ENCODE measurements at regions not wholly inside any gene's neighbourhood (a gene's known extent, or its start where the extent isn't known, plus 50 kb on each side); places are given as distances from the start of the nearest gene placed in this dataset.
"Not testable (repeated sequence)": the region's sequence is repeated elsewhere in the genome, so short reads cannot be mapped to it uniquely, and the experiment has no call there.

- H3K27me3 ChIP-seq = 0 out of 2 replicates have a peak, but pooled peaks cover 2% of the 10 kb centered on the region
- no peak overlapping the region for H3K27ac ChIP-seq
- H3K4me3 ChIP-seq = no peak overlapping the region
- H3K4me1 ChIP-seq = no peaks in the 10 kb centered on the region
- H3K36me3 ChIP-seq = no peaks in the 10 kb centered on the region
- H3K9me3 ChIP-seq (replicated peaks) = no peaks in the 10 kb centered on the region
- no peak for DNase-seq
These were observed 1289.3 kb downstream of the HACE1 start for GRCh38 chr6:103570431-103570830.

- no peak overlapping the region for H3K27ac ChIP-seq
- no peaks in the 10 kb centered on the region for H3K36me3 ChIP-seq
- no peaks in the 10 kb centered on the region for H3K9me3 ChIP-seq (replicated peaks)
- no peak for DNase-seq
- no peak overlapping the region for H3K4me3 ChIP-seq
- H3K27me3 ChIP-seq = no peaks in the 10 kb centered on the region
- no peaks in the 10 kb centered on the region for H3K4me1 ChIP-seq
These were observed 1304.8 kb downstream of the HACE1 start for GRCh38 chr6:103554911-103555310.

DNA sequence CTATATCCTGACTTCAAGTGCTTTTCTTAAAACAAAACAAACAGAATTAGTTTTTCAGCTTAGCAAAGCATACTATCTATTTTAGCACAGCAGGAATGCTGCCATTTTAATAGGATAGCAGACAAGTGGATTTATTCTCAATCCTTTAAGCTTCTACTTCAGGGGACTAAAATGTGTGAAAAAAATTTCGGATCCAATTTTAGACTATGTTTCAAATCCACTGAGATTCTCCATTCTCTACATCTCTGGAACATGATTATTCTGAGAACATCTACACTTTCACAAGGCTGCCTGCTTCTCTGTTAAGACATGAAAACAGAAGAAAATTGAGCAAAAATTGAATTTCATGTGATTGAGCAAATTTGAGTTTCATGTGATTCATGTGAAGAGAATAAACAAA lies 1321.3 kb downstream of the HACE1 start:
- H3K36me3 ChIP-seq = no peaks in the 10 kb centered on the region
- DNase-seq = no peak
- H3K27me3 ChIP-seq = no peaks in the 10 kb centered on the region
- H3K4me1 ChIP-seq = no peaks in the 10 kb centered on the region
- H3K4me3 ChIP-seq = no peak overlapping the region
- H3K9me3 ChIP-seq (replicated peaks) = no peaks in the 10 kb centered on the region
- no peak overlapping the region for H3K27ac ChIP-seq

DNA sequence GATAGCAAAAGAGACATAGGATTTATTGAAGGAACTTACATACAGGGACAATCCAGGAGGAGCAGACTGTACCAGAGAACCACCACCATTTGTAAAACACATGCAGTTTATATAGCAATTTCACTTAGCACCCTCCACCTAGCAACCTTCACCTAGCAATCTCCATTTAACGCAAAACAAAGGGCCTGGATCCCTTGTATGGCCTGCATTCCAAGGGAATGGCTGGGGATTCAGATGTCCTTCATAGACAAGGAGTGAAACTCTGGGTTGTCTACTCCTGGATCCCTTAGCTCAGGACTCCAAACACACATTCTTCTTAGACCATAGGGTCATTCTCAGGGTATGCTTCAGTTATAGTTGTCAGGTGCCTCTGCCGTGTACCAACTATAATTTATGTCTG lies 1324.9 kb downstream of the HACE1 start:
- Histone ChIP-seq H3K9me3 (replicated peaks) (no peaks in the 10 kb centered on the region), H3K36me3 (no peaks in the 10 kb centered on the region), H3K4me3 (no peak overlapping the region), H3K4me1 (no peaks in the 10 kb centered on the region), H3K27ac (no peak overlapping the region), H3K27me3 (no peaks in the 10 kb centered on the region)
- no peak for DNase-seq

DNA sequence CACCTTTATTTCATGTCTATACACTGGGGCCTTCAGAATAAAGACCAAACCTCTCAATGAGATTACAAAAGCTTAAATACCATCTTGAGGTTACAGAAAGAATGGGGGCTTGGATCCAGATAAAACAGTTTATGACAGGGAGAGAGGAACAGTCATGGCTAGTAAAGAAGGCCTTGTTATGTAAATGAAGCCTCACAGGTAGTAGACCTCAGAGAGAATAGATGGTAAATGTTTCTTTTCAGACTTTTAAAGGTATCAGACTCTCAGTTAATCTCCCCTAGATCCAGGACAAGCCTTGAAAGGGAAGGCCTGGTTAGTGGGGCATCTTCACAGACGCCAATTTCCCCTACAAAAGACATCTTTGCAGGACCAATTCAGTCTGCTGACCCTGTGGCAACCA lies 1325.6 kb downstream of the HACE1 start:
- no peak overlapping the region for H3K27ac ChIP-seq
- H3K27me3 ChIP-seq = no peaks in the 10 kb centered on the region
- no peaks in the 10 kb centered on the region for H3K36me3 ChIP-seq
- no peaks in the 10 kb centered on the region for H3K4me1 ChIP-seq
- DNase-seq = no peak
- H3K9me3 ChIP-seq (replicated peaks) = no peaks in the 10 kb centered on the region
- H3K4me3 ChIP-seq = no peak overlapping the region

- H3K36me3 ChIP-seq = no peaks in the 10 kb centered on the region
- H3K9me3 ChIP-seq (replicated peaks) = no peaks in the 10 kb centered on the region
- no peak overlapping the region for H3K4me3 ChIP-seq
- H3K4me1 ChIP-seq = no peaks in the 10 kb centered on the region
- H3K27me3 ChIP-seq = no peaks in the 10 kb centered on the region
- no peak for DNase-seq
- H3K27ac ChIP-seq = no peak overlapping the region
These were observed 1337.7 kb downstream of the HACE1 start for GRCh38 chr6:103522045-103522444.

GRCh38 chr6:103516336-103516735 lies 1343.4 kb downstream of the HACE1 start:
- H3K36me3 ChIP-seq = no peaks in the 10 kb centered on the region
- H3K9me3 ChIP-seq (replicated peaks) = no peaks in the 10 kb centered on the region
- no peak overlapping the region for H3K27ac ChIP-seq
- H3K27me3 ChIP-seq = no peaks in the 10 kb centered on the region
- no peak for DNase-seq
- H3K4me3 ChIP-seq = no peak overlapping the region
- H3K4me1 ChIP-seq = no peaks in the 10 kb centered on the region

- H3K27ac ChIP-seq = no peak overlapping the region
- no peaks in the 10 kb centered on the region for H3K9me3 ChIP-seq (replicated peaks)
- H3K27me3 ChIP-seq = no peaks in the 10 kb centered on the region; the same call in 1 of the 2 replicates
- H3K4me1 ChIP-seq = no peaks in the 10 kb centered on the region
- no peak for DNase-seq
- no peaks in the 10 kb centered on the region; the same call in 1 of the 2 replicates for H3K36me3 ChIP-seq
- no peak overlapping the region for H3K4me3 ChIP-seq
These were observed 1352.7 kb downstream of the HACE1 start for GRCh38 chr6:103507052-103507451.

GRCh38 chr6:103505155-103505518 lies 1354.6 kb downstream of the HACE1 start:
- H3K36me3 ChIP-seq = no peaks in the 10 kb centered on the region; the same call in 1 of the 2 replicates
- H3K4me1 ChIP-seq = no peaks in the 10 kb centered on the region
- no peak for DNase-seq
- no peak overlapping the region for H3K27ac ChIP-seq
- H3K9me3 ChIP-seq (replicated peaks) = no peaks in the 10 kb centered on the region
- H3K27me3 ChIP-seq = no peaks in the 10 kb centered on the region; the same call in 1 of the 2 replicates
- no peak overlapping the region for H3K4me3 ChIP-seq

DNA sequence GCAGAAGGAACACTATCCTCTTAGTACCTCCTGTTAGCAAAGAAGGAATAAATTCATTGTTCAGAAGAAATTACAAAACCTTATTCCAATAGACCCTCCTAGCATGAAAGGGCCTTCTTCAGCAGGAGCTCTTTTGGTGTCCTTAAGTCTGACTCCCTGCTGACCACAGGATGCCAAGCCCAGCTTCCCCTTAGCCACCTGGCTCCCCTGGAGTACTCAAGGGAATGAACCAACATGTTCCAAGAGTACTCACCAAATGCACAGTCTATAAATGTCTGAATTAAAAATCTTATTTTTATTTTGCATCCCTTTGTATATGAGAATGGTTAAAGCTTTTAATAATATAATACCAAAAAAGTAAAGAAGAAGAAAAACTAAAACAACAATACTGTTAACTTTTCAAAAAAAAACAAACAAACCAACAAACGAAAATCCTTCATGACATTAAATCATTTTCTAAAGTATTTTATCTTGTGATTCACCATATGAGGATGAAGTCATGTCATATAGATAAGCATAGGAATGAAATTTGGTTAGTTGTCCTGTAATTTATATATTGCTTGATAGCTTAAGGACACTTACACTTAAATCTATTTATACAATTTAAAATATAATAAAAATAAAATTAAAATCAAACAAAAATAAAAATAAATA lies 1355.1 kb downstream of the HACE1 start:
- H3K4me3 ChIP-seq = no peak overlapping the region
- H3K36me3 ChIP-seq = no peaks in the 10 kb centered on the region; the same call in 1 of the 2 replicates
- no peaks in the 10 kb centered on the region for H3K4me1 ChIP-seq

DNA sequence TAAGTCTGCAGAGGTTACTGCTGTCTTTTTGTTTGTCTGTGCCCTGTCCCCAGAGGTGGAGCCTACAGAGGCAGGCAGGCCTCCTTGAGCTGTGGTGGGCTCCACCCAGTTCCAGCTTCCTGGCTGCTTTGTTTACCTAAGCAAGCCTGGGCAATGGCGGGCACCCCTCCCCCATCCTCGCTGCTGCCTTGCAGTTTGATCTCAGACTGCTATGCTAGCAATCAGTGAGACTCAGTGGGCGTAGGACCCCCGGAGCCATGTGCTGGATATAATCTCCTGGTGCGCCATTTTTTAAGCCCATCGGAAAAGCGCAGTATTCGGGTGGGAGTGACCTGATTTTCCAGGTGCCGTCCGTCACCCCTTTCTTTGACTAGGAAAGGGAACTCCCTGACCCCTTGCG lies 1363.1 kb downstream of the HACE1 start:
- peak in 1 of 2 experiments; percentile 2 for DNase-seq
- H3K27me3 ChIP-seq; H3K27ac ChIP-seq; H3K4me1 ChIP-seq; H3K4me3 ChIP-seq; H3K9me3 ChIP-seq (replicated peaks); H3K36me3 ChIP-seq: not testable (repeated sequence)

More for the DNA sequence above, 1355.1 kb downstream of the HACE1 start:
- Histone ChIP-seq H3K9me3 (replicated peaks) (no peaks in the 10 kb centered on the region), H3K27ac (no peak overlapping the region), H3K27me3 (no peaks in the 10 kb centered on the region; the same call in 1 of the 2 replicates)
- DNase-seq = peak in 1 of 2 experiments; percentile 1

DNA sequence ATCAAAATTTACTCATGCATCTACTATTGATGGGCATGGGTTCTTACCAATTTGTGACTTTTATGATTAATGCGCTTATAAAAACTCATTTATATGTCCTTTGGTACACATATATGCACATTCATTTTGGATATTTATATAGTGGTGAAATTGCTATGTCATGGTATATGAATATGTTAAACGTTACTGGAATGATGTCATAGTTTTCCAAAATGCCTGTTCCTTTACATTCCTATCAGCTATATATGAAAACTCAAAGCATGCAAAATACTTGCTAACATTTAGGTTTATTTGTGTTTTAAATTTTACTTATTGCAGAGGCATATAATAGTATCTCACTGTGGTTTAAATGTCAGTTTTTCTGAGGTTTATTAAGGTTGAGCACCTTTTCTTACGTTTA lies 1403.1 kb downstream of the HACE1 start:
- no peak overlapping the region for H3K27ac ChIP-seq
- DNase-seq = no peak
- H3K4me3 ChIP-seq = no peak overlapping the region
- H3K36me3 ChIP-seq = no peaks in the 10 kb centered on the region
- H3K9me3 ChIP-seq (replicated peaks) = no peaks in the 10 kb centered on the region
- H3K27me3 ChIP-seq = no peaks in the 10 kb centered on the region
- no peaks in the 10 kb centered on the region for H3K4me1 ChIP-seq

DNA sequence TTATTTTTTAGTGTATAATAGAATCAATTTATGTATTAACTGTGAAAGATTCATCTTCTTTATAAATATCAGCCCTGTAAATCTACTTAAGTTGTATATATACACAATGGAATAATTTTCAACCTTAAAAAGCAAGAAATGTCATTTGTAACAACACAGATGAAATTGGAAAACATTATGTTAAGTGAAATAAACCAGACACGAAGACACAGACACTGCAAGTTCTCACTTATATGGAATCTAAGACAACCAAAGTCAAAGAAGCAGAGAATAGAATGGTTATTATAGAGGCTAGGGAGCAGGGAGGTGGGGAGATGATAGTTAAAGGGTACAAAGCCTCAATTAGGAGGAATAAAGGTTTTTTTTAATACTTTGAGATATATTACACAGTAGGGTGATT lies 1404.4 kb downstream of the HACE1 start:
- no peaks in the 10 kb centered on the region for H3K27me3 ChIP-seq
- no peak for DNase-seq
- no peak overlapping the region for H3K4me3 ChIP-seq
- H3K4me1 ChIP-seq = no peaks in the 10 kb centered on the region
- no peaks in the 10 kb centered on the region for H3K9me3 ChIP-seq (replicated peaks)
- no peak overlapping the region for H3K27ac ChIP-seq
- H3K36me3 ChIP-seq = no peaks in the 10 kb centered on the region

- no peaks in the 10 kb centered on the region for H3K36me3 ChIP-seq
- H3K4me3 ChIP-seq = no peak overlapping the region
- H3K27me3 ChIP-seq = no peaks in the 10 kb centered on the region
- no peak overlapping the region for H3K27ac ChIP-seq
- no peaks in the 10 kb centered on the region for H3K4me1 ChIP-seq
- H3K9me3 ChIP-seq (replicated peaks) = no peaks in the 10 kb centered on the region
- DNase-seq = no peak
These were observed 1450.2 kb downstream of the HACE1 start for GRCh38 chr6:103409475-103409874.

DNA sequence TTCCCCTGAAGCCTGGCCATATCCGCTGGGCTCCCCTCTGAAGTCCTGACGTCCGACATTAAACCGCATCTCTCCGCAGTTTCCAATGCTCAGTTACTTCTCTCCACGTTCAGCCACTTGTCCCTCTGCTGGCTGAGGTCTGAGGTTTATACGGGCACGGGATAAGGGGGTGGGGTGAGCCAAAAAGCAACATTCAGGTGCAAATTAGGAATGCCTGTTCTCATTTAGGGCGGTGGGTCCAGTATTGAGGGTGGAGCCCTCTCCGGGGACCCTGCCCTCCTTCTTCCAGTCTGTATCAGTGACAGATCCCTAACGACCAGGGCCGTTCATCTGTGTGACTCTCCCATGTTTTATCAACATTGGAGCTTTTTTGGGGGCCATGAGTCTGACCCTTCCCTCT lies 1454.4 kb downstream of the HACE1 start:
- Histone ChIP-seq H3K4me1 (no peaks in the 10 kb centered on the region), H3K9me3 (replicated peaks) (no peaks in the 10 kb centered on the region), H3K36me3 (no peaks in the 10 kb centered on the region), H3K4me3 (no peak overlapping the region), H3K27me3 (no peaks in the 10 kb centered on the region), H3K27ac (no peak overlapping the region)
- no peak for DNase-seq

DNA sequence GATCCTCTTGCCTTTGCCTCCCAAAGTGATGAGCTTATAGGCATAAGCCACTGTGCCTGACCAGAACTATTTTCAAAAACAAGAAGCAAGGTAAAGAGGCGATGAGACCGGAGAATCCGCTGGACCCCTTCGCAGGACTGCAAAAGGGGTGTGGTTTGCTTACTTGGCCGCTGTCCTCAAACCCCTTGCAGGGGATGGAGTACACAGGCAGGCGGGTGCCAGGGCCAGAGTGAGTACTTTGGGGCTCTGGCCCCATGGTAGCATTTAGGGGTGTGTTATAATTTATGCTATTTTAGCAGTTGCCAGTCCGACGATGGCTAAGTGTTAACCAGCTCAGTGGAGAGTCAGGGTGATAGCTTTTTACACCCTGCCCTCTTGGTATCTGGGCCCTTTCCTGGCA lies 1454.9 kb downstream of the HACE1 start:
- H3K9me3 ChIP-seq (replicated peaks) = no peaks in the 10 kb centered on the region
- H3K4me1 ChIP-seq = no peaks in the 10 kb centered on the region
- no peak for DNase-seq
- no peaks in the 10 kb centered on the region for H3K36me3 ChIP-seq
- H3K27me3 ChIP-seq = no peaks in the 10 kb centered on the region
- no peak overlapping the region for H3K27ac ChIP-seq
- no peak overlapping the region for H3K4me3 ChIP-seq
